ENCODE measurements at regions not wholly inside any gene's neighbourhood (a gene's known extent, or its start where the extent isn't known, plus 50 kb on each side); places are given as distances from the start of the nearest gene placed in this dataset.

- ChIA-PET RAD21 (ENCODE audit: low non-redundant PET in 1 of 2, low total read pairs in 2 of 2, uncharacterized antibody in 2 of 2, unreplicated experiment in 2 of 2) (interaction anchor here in 1 of 2 experiments (0.7 kb wide), 1 partner anchor 724 kb away, joined by 3 read pairs; no protein-coding TSS in a partner anchor), POLR2A (no interaction called here), CTCF (no interaction called here)
- Histone ChIP-seq H3K4me1 (ENCODE audit: control insufficient read depth in 1 of 2, insufficient read depth in 2 of 2, low read length in 2 of 2) (peaks cover 0 to 7% of the 10 kb centered on the region in 2 experiments; a peak in 2 of 4 replicates), H3K27ac (ENCODE audit: low read depth, low read length) (no peak overlapping the region), H3K27me3 (ENCODE audit: insufficient read depth, low read length) (no peaks in the 10 kb centered on the region), H3K9me2 (ENCODE audit: insufficient read depth) (no peaks in the 10 kb centered on the region), H3K4me3 (replicated peaks in 1 of 2; ENCODE audit: low read depth in 1 of 2, low read length in 2 of 2) (no peak overlapping the region), H3K9ac (ENCODE audit: low read length) (no peak overlapping the region), H2AFZ (ENCODE audit: low read depth, low read length, poor library complexity, severe bottlenecking) (no peak overlapping the region), H3K4me2 (ENCODE audit: low read length) (peak overlapping the region; percentile 14; the same call in 1 of the 2 replicates), H3K9me3 (ENCODE audit: control insufficient read depth in 1 of 2, insufficient read depth in 1 of 2, low read depth in 1 of 2, low read length in 2 of 2) (no peaks in the 10 kb centered on the region), H4K20me1 (ENCODE audit: insufficient read depth) (no peaks in the 10 kb centered on the region), H3K79me2 (ENCODE audit: insufficient read depth, low read length) (no peaks in the 10 kb centered on the region), H3K36me3 (ENCODE audit: control insufficient read depth in 1 of 2, insufficient read depth in 2 of 2, low read length in 2 of 2) (no peaks in the 10 kb centered on the region)
- TF ChIP-seq RAD21 (IDR thresholded peaks at IDR 0.05; ENCODE audit: low read depth) (peak; percentile 16; the same call in 1 of the 2 replicates), ATF3 (IDR thresholded peaks at IDR 0.05) (no peak), POLR2AphosphoS5 (IDR thresholded peaks at IDR 0.05; ENCODE audit: low read depth, low read length) (no peak), CEBPB (IDR thresholded peaks at IDR 0.05; ENCODE audit: low read depth) (no peak), CTCF (IDR thresholded peaks at IDR 0.05 in 2 of 3, conservative IDR thresholded peaks at IDR 0.05 in 1 of 3; ENCODE audit: borderline replicate concordance in 1 of 3, insufficient read depth in 1 of 3, low read depth in 2 of 3, low read length in 2 of 3) (peak in 2 of 3 experiments; percentile 40 to 43; a peak in 3 of 6 replicates), ZBTB33 (IDR thresholded peaks at IDR 0.05; ENCODE audit: extremely low read depth, insufficient replicate concordance, low read length) (no peak)
- no TSS peak for BruUV-seq (replicated peaks)
- peak; percentile 41 for DNase-seq (ENCODE audit: low read depth, low spot score)
- ATAC-seq: peak; percentile 74
- intact Hi-C loops (cut with micrococcal nuclease): no loop called here
These were observed 162.8 kb downstream of the PPP1R2C start for GRCh38 chrX:42615161-42615563.
